C4-2B (cell line): ENCODE measurements at regions not wholly inside any gene's neighbourhood (a gene's known extent, or its start where the extent isn't known, plus 50 kb on each side); places are given as distances from the start of the nearest gene placed in this dataset.

Experiments used
- ZFX ChIP-seq: fragments of 450-650 bp; IDR thresholded peaks from 2 replicates; pipeline ENCODE4 v1.6.1; 2017
- TF ChIP-seq, protein P1 (sequence below): fragments of 450-650 bp; conservative IDR thresholded peaks from 2 replicates; pipeline ENCODE4 v1.5.1; 2017; ENCODE audit warnings: mild to moderate bottlenecking

DNA sequence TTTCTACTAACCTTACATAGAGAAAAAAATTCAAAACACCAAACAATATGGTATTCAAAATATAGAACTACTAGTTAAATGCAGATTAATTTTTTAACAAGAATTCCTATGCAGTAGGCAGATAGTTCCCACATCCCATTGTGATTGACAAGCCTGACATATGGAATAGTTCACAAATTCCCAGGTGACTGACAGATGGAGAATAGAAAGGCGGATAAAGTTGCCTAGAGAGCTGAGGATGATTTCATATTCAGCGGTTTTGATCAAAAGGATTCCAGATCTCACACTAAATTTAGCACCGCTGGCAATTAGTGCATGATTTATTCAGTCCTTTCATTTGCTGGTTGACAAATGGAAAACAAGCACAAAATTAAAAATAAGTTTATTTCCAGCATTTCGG, 733.7 kb upstream of the POU3F3 start:
- TF ChIP-seq, protein P1, sequence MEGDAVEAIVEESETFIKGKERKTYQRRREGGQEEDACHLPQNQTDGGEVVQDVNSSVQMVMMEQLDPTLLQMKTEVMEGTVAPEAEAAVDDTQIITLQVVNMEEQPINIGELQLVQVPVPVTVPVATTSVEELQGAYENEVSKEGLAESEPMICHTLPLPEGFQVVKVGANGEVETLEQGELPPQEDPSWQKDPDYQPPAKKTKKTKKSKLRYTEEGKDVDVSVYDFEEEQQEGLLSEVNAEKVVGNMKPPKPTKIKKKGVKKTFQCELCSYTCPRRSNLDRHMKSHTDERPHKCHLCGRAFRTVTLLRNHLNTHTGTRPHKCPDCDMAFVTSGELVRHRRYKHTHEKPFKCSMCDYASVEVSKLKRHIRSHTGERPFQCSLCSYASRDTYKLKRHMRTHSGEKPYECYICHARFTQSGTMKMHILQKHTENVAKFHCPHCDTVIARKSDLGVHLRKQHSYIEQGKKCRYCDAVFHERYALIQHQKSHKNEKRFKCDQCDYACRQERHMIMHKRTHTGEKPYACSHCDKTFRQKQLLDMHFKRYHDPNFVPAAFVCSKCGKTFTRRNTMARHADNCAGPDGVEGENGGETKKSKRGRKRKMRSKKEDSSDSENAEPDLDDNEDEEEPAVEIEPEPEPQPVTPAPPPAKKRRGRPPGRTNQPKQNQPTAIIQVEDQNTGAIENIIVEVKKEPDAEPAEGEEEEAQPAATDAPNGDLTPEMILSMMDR: no peak
- no peak for TF ChIP-seq ZFX
